ENCODE measurements at regions not wholly inside any gene's neighbourhood (a gene's known extent, or its start where the extent isn't known, plus 50 kb on each side); places are given as distances from the start of the nearest gene placed in this dataset.

GRCh38 chr1:194280463-194280862 lies 1094.0 kb upstream of the B3GALT2 start:
- no peak for TF ChIP-seq ZNF274 (IDR thresholded peaks at IDR 0.05; ENCODE audit: low read depth, low read length)
- TF ChIP-seq CTCF (IDR thresholded peaks at IDR 0.05 in 2 of 3, conservative IDR thresholded peaks at IDR 0.05 in 1 of 3; ENCODE audit: borderline replicate concordance in 1 of 3, insufficient read depth in 1 of 3, low read depth in 2 of 3, low read length in 2 of 3) = 0 out of 6 replicates have a peak, but pooled peaks of 1 of the 3 experiments have one; percentile 22
- TF ChIP-seq EZH2 (IDR thresholded peaks at IDR 0.05) = no peak

Data from HCT116 (cell line).